Lower lobe of right lung (tissue), 2 donors: ENCODE measurements at regions not wholly inside any gene's neighbourhood (a gene's known extent, or its start where the extent isn't known, plus 50 kb on each side); places are given as distances from the start of the nearest gene placed in this dataset.

ENCODE experiments used
- ATAC-seq, 2 donors: fragments of 200-7000 bp; cut with Tn5 transposase; one replicate each; pipeline ENCODE4 v1.9.1; 2020 to 2022; ENCODE audit warnings: mild to moderate bottlenecking in 2 of 2, moderate library complexity in 2 of 2
- DNase-seq: peaks from one replicate; pipeline ENCODE4 v3.0.0-alpha.2; 2020
- H3K27ac ChIP-seq: fragments of 200-600 bp; one replicate; pipeline ENCODE4 v1.8.0; 2022
- H3K27me3 ChIP-seq: fragments of 200-600 bp; one replicate; pipeline ENCODE4 v1.8.0; 2022; ENCODE audit warnings: low read depth
- H3K36me3 ChIP-seq: fragments of 200-600 bp; one replicate; pipeline ENCODE4 v1.8.0; 2022; ENCODE audit warnings: mild to moderate bottlenecking
- H3K4me1 ChIP-seq: fragments of 200-600 bp; one replicate; pipeline ENCODE4 v1.8.0; 2022
- H3K4me3 ChIP-seq: fragments of 200-600 bp; one replicate; pipeline ENCODE4 v1.8.0; 2022; ENCODE audit warnings: mild to moderate bottlenecking
- H3K9me3 ChIP-seq: fragments of 200-600 bp; one replicate; pipeline ENCODE4 v1.8.0; 2022
- intact Hi-C: fragments of 100-400 bp; cut with DNase I; formaldehyde crosslinking; loops from one replicate; pipeline ENCODE4 v1.11.0; 2022
- TF ChIP-seq, protein P1 (sequence below): fragments of 200-600 bp; IDR thresholded peaks from one replicate; pipeline ENCODE4 v1.8.0; 2022; ENCODE audit warnings: antibody characterized with exemption, mild to moderate bottlenecking
- donor health status: DM: no; HTN: yes; CAD: no; lungs with severe emphysema.

DNA sequence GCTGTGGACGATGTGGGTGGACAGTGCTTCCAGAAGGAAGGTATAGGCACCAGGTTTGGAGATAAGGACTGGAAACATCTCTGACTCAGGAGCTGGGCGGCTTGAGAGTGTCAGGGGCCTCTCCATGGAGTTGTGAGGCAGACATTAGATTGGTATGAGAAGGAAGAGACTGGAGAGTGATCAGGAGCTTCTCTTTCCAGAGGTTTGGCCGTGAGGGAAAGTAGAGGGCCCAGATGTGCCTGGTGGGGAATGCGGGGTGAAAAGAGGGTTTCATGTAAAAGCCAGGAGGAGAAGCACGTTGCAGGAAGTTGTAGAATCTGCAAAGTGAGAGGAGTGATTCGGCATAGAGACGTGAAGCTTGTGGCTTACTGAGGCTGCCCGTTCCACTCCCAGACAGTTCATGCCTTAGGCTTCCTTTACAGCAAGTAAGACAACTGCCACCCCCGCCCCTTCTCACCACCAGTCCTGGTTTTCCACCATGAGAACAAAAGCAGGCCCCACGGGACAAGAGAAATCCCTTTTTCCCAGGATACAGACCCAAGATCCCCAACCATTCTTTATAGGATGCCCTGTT is 166.3 kb upstream of the HDAC4 start:
- H3K36me3 ChIP-seq: no peaks in the 10 kb centered on the region
- TF ChIP-seq, protein P1, sequence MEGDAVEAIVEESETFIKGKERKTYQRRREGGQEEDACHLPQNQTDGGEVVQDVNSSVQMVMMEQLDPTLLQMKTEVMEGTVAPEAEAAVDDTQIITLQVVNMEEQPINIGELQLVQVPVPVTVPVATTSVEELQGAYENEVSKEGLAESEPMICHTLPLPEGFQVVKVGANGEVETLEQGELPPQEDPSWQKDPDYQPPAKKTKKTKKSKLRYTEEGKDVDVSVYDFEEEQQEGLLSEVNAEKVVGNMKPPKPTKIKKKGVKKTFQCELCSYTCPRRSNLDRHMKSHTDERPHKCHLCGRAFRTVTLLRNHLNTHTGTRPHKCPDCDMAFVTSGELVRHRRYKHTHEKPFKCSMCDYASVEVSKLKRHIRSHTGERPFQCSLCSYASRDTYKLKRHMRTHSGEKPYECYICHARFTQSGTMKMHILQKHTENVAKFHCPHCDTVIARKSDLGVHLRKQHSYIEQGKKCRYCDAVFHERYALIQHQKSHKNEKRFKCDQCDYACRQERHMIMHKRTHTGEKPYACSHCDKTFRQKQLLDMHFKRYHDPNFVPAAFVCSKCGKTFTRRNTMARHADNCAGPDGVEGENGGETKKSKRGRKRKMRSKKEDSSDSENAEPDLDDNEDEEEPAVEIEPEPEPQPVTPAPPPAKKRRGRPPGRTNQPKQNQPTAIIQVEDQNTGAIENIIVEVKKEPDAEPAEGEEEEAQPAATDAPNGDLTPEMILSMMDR: no peak
- H3K27ac ChIP-seq: no peak overlapping the region
- intact Hi-C loops: no loop called here
- no peak for ATAC-seq
- no peaks in the 10 kb centered on the region for H3K9me3 ChIP-seq
- DNase-seq: no peak
- H3K4me1 ChIP-seq: no peaks in the 10 kb centered on the region
- no peak overlapping the region for H3K4me3 ChIP-seq
- H3K27me3 ChIP-seq: peaks cover 9% of the 10 kb centered on the region

DNA sequence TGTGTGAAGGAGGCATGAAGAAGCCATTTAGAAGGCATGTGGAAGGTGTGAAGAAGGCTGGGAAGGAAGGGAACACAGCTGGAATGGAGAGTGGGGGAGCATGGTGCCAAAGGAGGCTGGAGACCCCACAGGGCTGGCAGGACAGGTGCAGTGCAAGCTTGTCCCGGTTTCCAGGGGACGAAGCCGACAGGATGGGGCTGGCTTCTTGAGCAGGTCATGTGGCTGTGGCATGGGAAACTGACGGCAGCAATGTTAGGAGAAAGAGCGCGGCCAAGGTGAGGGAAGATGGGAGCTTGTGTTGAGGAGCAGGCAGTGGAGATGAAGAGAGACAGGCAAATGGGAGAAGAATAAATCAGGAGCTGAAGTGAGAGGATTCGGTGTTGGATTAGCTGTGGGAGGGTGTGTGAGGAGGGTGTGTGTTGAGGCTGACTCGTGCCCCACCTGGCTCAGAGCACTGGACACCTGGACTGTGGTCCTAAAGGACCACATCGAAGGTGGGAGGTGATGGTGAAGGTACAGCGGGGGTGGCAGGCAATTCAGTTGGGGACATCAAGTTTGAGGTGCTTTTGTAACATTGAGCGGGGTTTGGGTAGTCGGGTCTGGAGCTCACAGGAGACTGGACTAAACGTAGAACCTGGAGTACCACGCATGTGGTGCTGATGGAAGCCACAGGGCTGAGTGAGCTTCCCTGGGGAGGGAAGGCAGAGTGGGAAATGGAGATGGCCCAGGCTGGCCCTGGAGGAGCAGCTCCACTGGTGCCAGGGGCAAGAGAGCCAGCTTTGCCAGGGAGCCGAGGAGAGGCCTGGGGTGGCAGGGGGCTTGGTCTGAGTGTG is 165.6 kb upstream of the HDAC4 start:
- Histone ChIP-seq H3K4me1 (no peaks in the 10 kb centered on the region), H3K9me3 (no peaks in the 10 kb centered on the region), H3K27me3 (peaks cover 9% of the 10 kb centered on the region), H3K27ac (no peak overlapping the region), H3K4me3 (no peak overlapping the region), H3K36me3 (no peaks in the 10 kb centered on the region)
- intact Hi-C loops: no loop called here
- ATAC-seq (no peak), DNase-seq (no peak)
- TF ChIP-seq, protein P1: no peak

DNA sequence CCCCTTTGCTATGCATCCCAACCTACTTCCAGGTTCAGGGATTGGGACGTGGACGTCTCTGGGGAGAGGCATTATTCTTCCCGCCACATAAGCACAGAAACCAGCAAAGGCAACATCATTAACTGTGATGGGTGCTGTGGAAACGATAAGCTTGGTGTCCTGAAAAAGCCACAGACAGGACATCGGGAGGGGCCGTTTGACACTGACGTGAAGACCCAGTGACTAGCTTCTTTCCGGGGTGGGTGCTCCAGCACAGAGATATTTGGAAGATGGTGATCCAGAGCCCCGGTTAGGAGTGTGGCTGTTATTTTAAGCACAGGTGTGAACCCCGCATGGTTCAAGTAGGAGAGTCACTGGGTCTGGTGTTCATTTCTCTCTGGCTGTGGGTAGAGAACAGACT is 163.8 kb upstream of the HDAC4 start:
- no peaks in the 10 kb centered on the region for H3K4me1 ChIP-seq
- DNase-seq: no peak
- no peak for ATAC-seq
- H3K36me3 ChIP-seq: no peaks in the 10 kb centered on the region
- no peak overlapping the region for H3K27ac ChIP-seq
- H3K9me3 ChIP-seq: no peaks in the 10 kb centered on the region
- H3K4me3 ChIP-seq: no peak overlapping the region
- TF ChIP-seq, protein P1: no peak
- intact Hi-C loops: no loop called here
- H3K27me3 ChIP-seq: peaks cover 9% of the 10 kb centered on the region

DNA sequence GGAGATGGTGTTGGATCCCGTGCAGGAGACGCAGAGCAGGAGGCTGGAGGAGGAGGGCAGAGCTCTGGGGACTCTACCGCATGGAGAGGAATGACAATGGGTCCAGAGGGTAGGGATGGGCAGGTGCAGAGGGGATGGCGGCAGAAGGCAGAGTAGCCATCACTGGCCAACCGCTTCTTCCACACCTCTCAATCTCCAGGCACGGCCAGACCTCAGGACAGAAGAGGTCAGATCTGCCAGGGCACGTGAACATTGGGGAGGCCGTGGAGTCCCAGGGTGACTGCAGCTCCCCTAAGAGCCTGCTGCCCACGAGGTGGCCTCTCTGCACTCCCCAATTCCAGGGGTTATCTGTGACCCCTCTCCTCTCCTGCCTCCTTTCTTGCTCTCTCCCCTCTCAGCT is 162.7 kb upstream of the HDAC4 start:
- H3K36me3 ChIP-seq: no peaks in the 10 kb centered on the region
- H3K4me3 ChIP-seq: no peak overlapping the region
- no peaks in the 10 kb centered on the region for H3K9me3 ChIP-seq
- H3K27ac ChIP-seq: no peak overlapping the region
- DNase-seq: no peak
- H3K27me3 ChIP-seq: peaks cover 9% of the 10 kb centered on the region
- TF ChIP-seq, protein P1: no peak
- no peak for ATAC-seq
- intact Hi-C loops: no loop called here
- H3K4me1 ChIP-seq: no peaks in the 10 kb centered on the region

DNA sequence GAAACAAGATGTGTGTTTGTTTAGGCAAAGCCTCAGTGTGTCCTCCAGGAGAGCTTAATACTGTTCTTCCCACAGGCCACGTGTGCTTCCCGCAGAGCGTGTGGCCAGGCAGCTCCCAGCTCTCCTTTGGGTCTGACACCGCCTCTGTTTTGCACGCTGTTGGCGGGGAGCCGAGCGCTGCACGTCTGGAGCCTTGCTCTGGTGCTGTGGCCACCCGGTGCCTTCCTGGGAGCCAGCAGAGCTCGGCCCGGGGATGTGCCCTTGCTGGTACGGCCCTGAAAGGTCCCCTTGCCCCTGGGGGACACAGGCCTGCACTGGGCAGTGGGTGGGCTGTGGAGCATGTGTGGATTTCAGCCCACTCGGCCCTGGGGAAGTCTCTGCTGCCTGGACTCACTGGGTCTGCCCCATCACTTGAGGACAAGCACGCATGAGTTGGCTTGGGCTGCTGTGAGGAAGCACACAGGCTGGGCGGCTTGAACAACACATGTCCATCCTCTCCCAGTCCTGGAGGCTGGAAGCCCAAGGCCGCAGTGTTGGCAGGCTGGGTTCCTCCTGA is 160.7 kb upstream of the HDAC4 start:
- peaks cover 9% of the 10 kb centered on the region for H3K27me3 ChIP-seq
- TF ChIP-seq, protein P1: no peak
- no peaks in the 10 kb centered on the region for H3K9me3 ChIP-seq
- intact Hi-C loops: no loop called here
- H3K4me3 ChIP-seq: no peak overlapping the region
- no peaks in the 10 kb centered on the region for H3K4me1 ChIP-seq
- ATAC-seq (no peak), DNase-seq (no peak)
- H3K36me3 ChIP-seq: no peaks in the 10 kb centered on the region
- no peak overlapping the region for H3K27ac ChIP-seq
